SK-N-SH (cell line): ENCODE measurements at regions not wholly inside any gene's neighbourhood (a gene's known extent, or its start where the extent isn't known, plus 50 kb on each side); places are given as distances from the start of the nearest gene placed in this dataset.

Source experiments
- CTCF ChIA-PET: fragments of 300-600, 350-600 bp; formaldehyde crosslinking; extraction: SDS; loops from one replicate; lab custom pipeline; 2021; lab: Yijun Ruan, JAX
- POLR2A ChIA-PET: fragments of 350-600 bp; sonication (Branson Sonifier 250); formaldehyde crosslinking; extraction: SDS; loops from one replicate; lab custom pipeline; 2020; ENCODE audit warnings: antibody characterized with exemption, inconsistent platforms; lab: Yijun Ruan, JAX
- DNase-seq: peaks from one replicate; pipeline ENCODE4 v3.0.0; 2012
- H2AFZ ChIP-seq: fragments of 200-600 bp; sonication (generic); 2 replicates; pipeline ENCODE4 v1.8.1; 2016; ENCODE audit warnings: antibody characterized with exemption, mild to moderate bottlenecking, low read depth
- H3F3A ChIP-seq: fragments of 200-600 bp; sonication (generic); replicated peaks from 2 replicates; pipeline ENCODE3; 2016; ENCODE audit warnings: antibody characterized with exemption, mild to moderate bottlenecking; ENCODE audit not compliant: insufficient read depth
- H3K27ac ChIP-seq, 2 experiments: fragments of 200-500 bp in 1 of 2; fragments of 200-600 bp in 1 of 2; sonication (Bioruptor generic) in 1 of 2; sonication (generic), shearing (Covaris generic) in 1 of 2; 2 replicates each; pipeline versions ENCODE4 v1.5.1 to v1.6.1; 2014 to 2016; ENCODE audit warnings: low read depth in 2 of 2, inconsistent platforms in 1 of 2, low read length in 1 of 2, mild to moderate bottlenecking in 1 of 2, mixed read lengths in 1 of 2
- H3K27me3 ChIP-seq: fragments of 200-600 bp; sonication (generic), shearing (Covaris generic); 2 replicates; pipeline ENCODE4 v1.6.1; 2016; ENCODE audit warnings: mixed run types; ENCODE audit not compliant: insufficient read depth
- H3K36me3 ChIP-seq, 2 experiments: fragments of 200-500 bp in 1 of 2; fragments of 200-600 bp in 1 of 2; sonication (Bioruptor generic) in 1 of 2; sonication (generic) in 1 of 2; replicated peaks in 1 of 2; 2 replicates each; pipeline versions ENCODE3 to v1.5.1; 2014 to 2016; ENCODE audit warnings: low read length in 1 of 2, mild to moderate bottlenecking in 1 of 2; ENCODE audit not compliant: insufficient read depth in 2 of 2, control insufficient read depth in 1 of 2
- H3K4me1 ChIP-seq, 2 experiments: fragments of 200-500 bp in 1 of 2; fragments of 200-600 bp in 1 of 2; sonication (Bioruptor generic) in 1 of 2; sonication (generic), shearing (Covaris generic) in 1 of 2; 2 replicates each; pipeline versions ENCODE4 v1.5.1 to v1.6.1; 2014 to 2016; ENCODE audit warnings: low read depth in 1 of 2, low read length in 1 of 2, mixed run types in 1 of 2; ENCODE audit not compliant: insufficient read depth in 2 of 2, control insufficient read depth in 1 of 2
- H3K4me2 ChIP-seq: fragments of 200-600 bp; sonication (generic), shearing (Covaris generic); 2 replicates; pipeline ENCODE4 v1.6.1; 2017; ENCODE audit warnings: mixed run types
- H3K4me3 ChIP-seq, 2 experiments: fragments of 200-500 bp in 1 of 2; fragments of 200-600 bp in 1 of 2; sonication (Bioruptor generic) in 1 of 2; sonication (generic), shearing (Covaris generic) in 1 of 2; 2 replicates each; pipeline versions ENCODE4 v1.5.1 to v1.8.1; 2014 to 2016; ENCODE audit warnings: low read depth in 2 of 2, inconsistent platforms in 1 of 2, low read length in 1 of 2, mild to moderate bottlenecking in 1 of 2, mixed read lengths in 1 of 2, moderate library complexity in 1 of 2
- H3K79me2 ChIP-seq: fragments of 200-600 bp; sonication (generic); 2 replicates; pipeline ENCODE4 v1.8.1; 2017; ENCODE audit warnings: mild to moderate bottlenecking; ENCODE audit not compliant: insufficient read depth
- H3K9ac ChIP-seq: fragments of 200-600 bp; sonication (generic); 2 replicates; pipeline ENCODE4 v1.6.1; 2017; ENCODE audit warnings: mixed run types
- H3K9me2 ChIP-seq: fragments of 200-600 bp; sonication (generic); 2 replicates; pipeline ENCODE4 v1.6.1; 2017; ENCODE audit warnings: mixed run types
- H3K9me3 ChIP-seq: fragments of 200-600 bp; sonication (generic); 2 replicates; pipeline ENCODE4 v1.6.1; 2017; ENCODE audit warnings: mixed run types, mild to moderate bottlenecking, moderate library complexity
- H4K20me1 ChIP-seq: fragments of 200-600 bp; sonication (generic); 2 replicates; pipeline ENCODE4 v1.6.1; 2017; ENCODE audit warnings: mild to moderate bottlenecking, mixed run types; ENCODE audit not compliant: insufficient read depth
- CHD2 ChIP-seq: fragments of 150-350 bp; IDR thresholded peaks from 2 replicates; pipeline ENCODE4 v1.6.1; 2018; ENCODE audit warnings: low read length; ENCODE audit not compliant: partially characterized antibody
- CTCF ChIP-seq: fragments of 200-600 bp; sonication (generic); IDR thresholded peaks from 2 replicates; pipeline ENCODE4 v1.6.1; 2017; ENCODE audit warnings: antibody characterized with exemption, mild to moderate bottlenecking, moderate library complexity
- EZH2phosphoT487 ChIP-seq: fragments of 200-600 bp; sonication (generic); IDR thresholded peaks from 2 replicates; pipeline ENCODE4 v1.6.1; 2017; ENCODE audit warnings: low read depth, mixed run types, mild to moderate bottlenecking, antibody characterized with exemption, moderate library complexity, borderline replicate concordance
- FOSL2 ChIP-seq: IDR thresholded peaks from 2 replicates; pipeline ENCODE4 v1.4.0; 2012; ENCODE audit warnings: low read depth, mild to moderate bottlenecking, moderate library complexity, borderline replicate concordance
- FOXJ3 ChIP-seq: sonication (generic); formaldehyde crosslinking; IDR thresholded peaks from 2 replicates; pipeline ENCODE4 v1.5.1; 2020; ENCODE audit warnings: mild to moderate bottlenecking, missing genetic modification reagents
- IRF3 ChIP-seq: fragments of 150-350 bp; IDR thresholded peaks from 2 replicates; pipeline ENCODE4 v1.6.1; 2016; ENCODE audit warnings: mild to moderate bottlenecking, low read depth, low read length
- JUND ChIP-seq: IDR thresholded peaks from 2 replicates; pipeline ENCODE4 v1.4.0; 2012
- MXI1 ChIP-seq: IDR thresholded peaks from 2 replicates; pipeline ENCODE4 v1.6.1; 2012; ENCODE audit warnings: mild to moderate bottlenecking, low read depth, low read length, improper control_type of control experiment
- NFIC ChIP-seq: IDR thresholded peaks from 2 replicates; pipeline ENCODE4 v1.4.0; 2012; ENCODE audit warnings: borderline replicate concordance
- NRF1 ChIP-seq: IDR thresholded peaks from 2 replicates; pipeline ENCODE4 v1.6.1; 2012; ENCODE audit warnings: low read depth, mild to moderate bottlenecking, low read length
- POLR2AphosphoS5 ChIP-seq: IDR thresholded peaks from 2 replicates; pipeline ENCODE4 v1.6.1; 2012; ENCODE audit warnings: low read depth, low read length
- RAD21 ChIP-seq: IDR thresholded peaks from 2 replicates; pipeline ENCODE4 v1.6.1; 2012; ENCODE audit warnings: mild to moderate bottlenecking, low read length
- RFX5 ChIP-seq: IDR thresholded peaks from 2 replicates; pipeline ENCODE4 v1.6.1; 2012; ENCODE audit warnings: mild to moderate bottlenecking, improper control_type of control experiment, low read length
- RXRA ChIP-seq: IDR thresholded peaks from 2 replicates; pipeline ENCODE4 v1.4.0; 2012; ENCODE audit warnings: low read depth, mild to moderate bottlenecking, borderline replicate concordance
- SMC3 ChIP-seq: IDR thresholded peaks from 2 replicates; pipeline ENCODE4 v1.6.1; 2012; ENCODE audit warnings: low read depth, low read length, improper control_type of control experiment
- TAF1 ChIP-seq: IDR thresholded peaks from 2 replicates; pipeline ENCODE4 v1.6.1; 2012; ENCODE audit warnings: low read depth, mild to moderate bottlenecking, low read length, moderate library complexity, borderline replicate concordance
- USF1 ChIP-seq: IDR thresholded peaks from 2 replicates; pipeline ENCODE4 v1.4.0; 2012; ENCODE audit warnings: low read depth, borderline replicate concordance
- YY1 ChIP-seq: IDR thresholded peaks from 2 replicates; pipeline ENCODE4 v1.4.0; 2012; ENCODE audit warnings: low read depth, mild to moderate bottlenecking
- WGBS: methylation state at CpG from one replicate; pipeline ENCODE4 v1.1.6; 2017; ENCODE audit warnings: low lambda C conversion rate; 5-methylcytosine and 5-hydroxymethylcytosine counted together
- TF ChIP-seq, protein P1 (sequence below): fragments of 150-350 bp; IDR thresholded peaks from 2 replicates; pipeline ENCODE4 v1.6.1; 2017; ENCODE audit warnings: antibody characterized with exemption, low read length, low read depth, borderline replicate concordance

GRCh38 chr2:75411574-75411973, 149.2 kb downstream of the EVA1A start:
- Histone ChIP-seq H3K9me3 (0 out of 2 replicates have a peak, but pooled peaks cover 4% of the 10 kb centered on the region), H3K4me3 (no peak overlapping the region), H2AFZ (no peak overlapping the region), H3K27ac (no peak overlapping the region), H3K9ac (no peak overlapping the region), H3K79me2 (no peaks in the 10 kb centered on the region)
- CTCF ChIA-PET = no interaction called here
- POLR2A ChIA-PET = no interaction called here
- TF ChIP-seq IRF3 (no peak), FOXJ3 (CRISPR knock-in tag) (no peak), TAF1 (no peak), YY1 (no peak), RXRA (no peak), SMC3 (no peak), EZH2phosphoT487 (no peak), FOSL2 (no peak), CTCF (no peak), MXI1 (no peak), NRF1 (no peak), JUND (no peak)
- TF ChIP-seq, all 33 proteins: peak for 0
- H3K36me3 ChIP-seq = no peaks in the 10 kb centered on the region
- H4K20me1 ChIP-seq = no peaks in the 10 kb centered on the region
- no peaks in the 10 kb centered on the region for H3F3A ChIP-seq
- no peak overlapping the region for H3K4me2 ChIP-seq
- no peaks in the 10 kb centered on the region for H3K9me2 ChIP-seq
- H3K27me3 ChIP-seq = no peaks in the 10 kb centered on the region; the same call in 1 of the 2 replicates
- no peak for DNase-seq
- WGBS = 10% methylated on average over 2 of the region's 2 CpGs
- H3K4me1 ChIP-seq = peaks cover 0 to under 1% of the 10 kb centered on the region in 2 experiments; a peak in 1 of 4 replicates

DNA sequence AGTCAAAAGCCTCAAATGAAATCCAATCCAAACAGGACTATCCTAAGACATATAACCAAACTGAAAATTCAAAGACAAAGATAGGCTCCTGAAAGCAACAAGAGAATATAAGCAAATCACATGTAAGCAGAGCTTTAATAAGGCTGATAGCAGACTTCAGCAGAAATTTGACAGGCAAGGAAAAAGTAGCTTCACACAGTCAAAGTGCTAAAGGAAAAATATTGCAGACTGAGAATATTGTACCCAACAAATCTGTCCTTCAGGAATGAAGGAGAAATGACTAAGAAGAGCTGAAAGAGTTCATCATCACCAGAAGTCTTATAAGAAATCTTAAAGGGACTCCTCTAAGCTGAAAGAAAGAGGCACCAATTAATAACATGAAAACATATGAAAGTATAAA, 150.0 kb downstream of the EVA1A start:
- H2AFZ ChIP-seq = no peak overlapping the region
- no peaks in the 10 kb centered on the region; the same call in 1 of the 2 replicates for H3K27me3 ChIP-seq
- ChIA-PET POLR2A (no interaction called here), CTCF (no interaction called here)
- no peak for DNase-seq
- H3K36me3 ChIP-seq = no peaks in the 10 kb centered on the region
- TF ChIP-seq USF1 (no peak), NFIC (no peak), POLR2AphosphoS5 (no peak), RAD21 (no peak), RXRA (no peak), CHD2 (no peak), RFX5 (no peak)
- TF ChIP-seq, protein P1, sequence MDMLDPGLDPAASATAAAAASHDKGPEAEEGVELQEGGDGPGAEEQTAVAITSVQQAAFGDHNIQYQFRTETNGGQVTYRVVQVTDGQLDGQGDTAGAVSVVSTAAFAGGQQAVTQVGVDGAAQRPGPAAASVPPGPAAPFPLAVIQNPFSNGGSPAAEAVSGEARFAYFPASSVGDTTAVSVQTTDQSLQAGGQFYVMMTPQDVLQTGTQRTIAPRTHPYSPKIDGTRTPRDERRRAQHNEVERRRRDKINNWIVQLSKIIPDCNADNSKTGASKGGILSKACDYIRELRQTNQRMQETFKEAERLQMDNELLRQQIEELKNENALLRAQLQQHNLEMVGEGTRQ = no peak
- no peak overlapping the region for H3K9ac ChIP-seq
- H3F3A ChIP-seq = no peaks in the 10 kb centered on the region
- H3K4me1 ChIP-seq = no peaks in the 10 kb centered on the region
- no peak overlapping the region for H3K4me2 ChIP-seq
- H3K4me3 ChIP-seq = no peak overlapping the region
- 0 out of 2 replicates have a peak, but pooled peaks cover 4% of the 10 kb centered on the region for H3K9me3 ChIP-seq
- no peaks in the 10 kb centered on the region for H3K79me2 ChIP-seq
- H4K20me1 ChIP-seq = no peaks in the 10 kb centered on the region
- H3K27ac ChIP-seq = no peak overlapping the region
- no peaks in the 10 kb centered on the region for H3K9me2 ChIP-seq
